ENCODE measurements at regions not wholly inside any gene's neighbourhood (a gene's known extent, or its start where the extent isn't known, plus 50 kb on each side); places are given as distances from the start of the nearest gene placed in this dataset.
A peak's percentile ranks its signal among the peaks of the same experiment; 100 is the strongest.
"Not testable (repeated sequence)": the region's sequence is repeated elsewhere in the genome, so short reads cannot be mapped to it uniquely, and the experiment has no call there.

- H3K9me3 Mint-ChIP-seq, result peaks cover 17% of the 10 kb centered on the region
These were observed 164.6 kb downstream of the FOXD2 start for GRCh38 chr1:47602491-47602890.

GRCh38 chr1:47604869-47605268 lies 167.0 kb downstream of the FOXD2 start:
- H3K4me3 Mint-ChIP-seq; H3K9me3 Mint-ChIP-seq; H3K4me1 Mint-ChIP-seq; H3K36me3 Mint-ChIP-seq (ENCODE audit: low read depth); ATAC-seq (replicated peaks); H3K27ac Mint-ChIP-seq: not testable (repeated sequence)
- peaks cover 19% of the 10 kb centered on the region for H3K27me3 Mint-ChIP-seq

More at GRCh38 chr1:47602491-47602890, 164.6 kb downstream of the FOXD2 start:
- not testable (repeated sequence) for H3K4me1 Mint-ChIP-seq; ATAC-seq (replicated peaks); H3K4me3 Mint-ChIP-seq; H3K36me3 Mint-ChIP-seq (ENCODE audit: low read depth); H3K27ac Mint-ChIP-seq
- peaks cover 23% of the 10 kb centered on the region for H3K27me3 Mint-ChIP-seq

- no peaks in the 10 kb centered on the region for H3K4me1 Mint-ChIP-seq
- no peak overlapping the region for H3K27ac Mint-ChIP-seq
- peaks cover 18% of the 10 kb centered on the region for H3K27me3 Mint-ChIP-seq
- ATAC-seq (replicated peaks), result no peak
- H3K9me3 Mint-ChIP-seq, result no peaks in the 10 kb centered on the region
- no peaks in the 10 kb centered on the region for H3K36me3 Mint-ChIP-seq (ENCODE audit: low read depth)
- no peak overlapping the region for H3K4me3 Mint-ChIP-seq
These were observed 170.5 kb downstream of the FOXD2 start for GRCh38 chr1:47608296-47608875.

GRCh38 chr1:47611992-47612391 lies 174.1 kb downstream of the FOXD2 start:
- no peak overlapping the region for H3K4me3 Mint-ChIP-seq
- H3K27ac Mint-ChIP-seq, result no peak overlapping the region
- H3K36me3 Mint-ChIP-seq (ENCODE audit: low read depth), result no peaks in the 10 kb centered on the region
- ATAC-seq (replicated peaks), result no peak
- H3K4me1 Mint-ChIP-seq, result no peaks in the 10 kb centered on the region
- H3K27me3 Mint-ChIP-seq, result peaks cover 20% of the 10 kb centered on the region
- H3K9me3 Mint-ChIP-seq, result no peaks in the 10 kb centered on the region

GRCh38 chr1:47612819-47613218 lies 175.0 kb downstream of the FOXD2 start:
- no peaks in the 10 kb centered on the region for H3K4me1 Mint-ChIP-seq

GRCh38 chr1:47616036-47616435 lies 178.2 kb downstream of the FOXD2 start:
- no peak for ATAC-seq (replicated peaks)
- Mint-ChIP-seq H3K4me3 (no peak overlapping the region), H3K27ac (no peak overlapping the region)

More at GRCh38 chr1:47612819-47613218, 175.0 kb downstream of the FOXD2 start:
- Mint-ChIP-seq H3K27ac (no peak overlapping the region), H3K4me3 (no peak overlapping the region), H3K9me3 (no peaks in the 10 kb centered on the region), H3K36me3 (ENCODE audit: low read depth) (no peaks in the 10 kb centered on the region), H3K27me3 (peaks cover 26% of the 10 kb centered on the region)
- no peak for ATAC-seq (replicated peaks)

GRCh38 chr1:47616906-47617305 lies 179.1 kb downstream of the FOXD2 start:
- Mint-ChIP-seq H3K27ac (no peak overlapping the region), H3K4me1 (no peaks in the 10 kb centered on the region), H3K27me3 (peaks cover 14% of the 10 kb centered on the region), H3K9me3 (no peaks in the 10 kb centered on the region), H3K36me3 (ENCODE audit: low read depth) (no peaks in the 10 kb centered on the region), H3K4me3 (no peak overlapping the region)
- ATAC-seq (replicated peaks), result no peak

More at GRCh38 chr1:47616036-47616435, 178.2 kb downstream of the FOXD2 start:
- H3K27me3 Mint-ChIP-seq, result peaks cover 14% of the 10 kb centered on the region
- H3K4me1 Mint-ChIP-seq, result no peaks in the 10 kb centered on the region
- no peaks in the 10 kb centered on the region for H3K36me3 Mint-ChIP-seq (ENCODE audit: low read depth)
- H3K9me3 Mint-ChIP-seq, result no peaks in the 10 kb centered on the region

- no peaks in the 10 kb centered on the region for H3K9me3 Mint-ChIP-seq
- no peaks in the 10 kb centered on the region for H3K36me3 Mint-ChIP-seq (ENCODE audit: low read depth)
- peaks cover 13% of the 10 kb centered on the region for H3K27me3 Mint-ChIP-seq
- no peak overlapping the region for H3K4me3 Mint-ChIP-seq
- peak overlapping the region; percentile 11 for H3K27ac Mint-ChIP-seq
- H3K4me1 Mint-ChIP-seq, result no peaks in the 10 kb centered on the region
- ATAC-seq (replicated peaks), result peak; percentile 64
These were observed 179.8 kb downstream of the FOXD2 start for GRCh38 chr1:47617381-47618221.

- peaks cover 14% of the 10 kb centered on the region for H3K27me3 Mint-ChIP-seq
- no peak overlapping the region for H3K27ac Mint-ChIP-seq
- no peaks in the 10 kb centered on the region for H3K9me3 Mint-ChIP-seq
- H3K4me1 Mint-ChIP-seq, result no peaks in the 10 kb centered on the region
- H3K4me3 Mint-ChIP-seq, result no peak overlapping the region
- no peaks in the 10 kb centered on the region for H3K36me3 Mint-ChIP-seq (ENCODE audit: low read depth)
- ATAC-seq (replicated peaks), result no peak
These were observed 180.4 kb downstream of the FOXD2 start for GRCh38 chr1:47618222-47618720.

GRCh38 chr1:47618830-47619229 lies 181.0 kb downstream of the FOXD2 start:
- Mint-ChIP-seq H3K4me1 (no peaks in the 10 kb centered on the region), H3K27me3 (peaks cover 14% of the 10 kb centered on the region), H3K4me3 (no peak overlapping the region), H3K36me3 (ENCODE audit: low read depth) (no peaks in the 10 kb centered on the region), H3K9me3 (no peaks in the 10 kb centered on the region), H3K27ac (no peak overlapping the region)
- ATAC-seq (replicated peaks), result no peak

- Mint-ChIP-seq H3K27me3 (peaks cover 23% of the 10 kb centered on the region), H3K36me3 (ENCODE audit: low read depth) (no peaks in the 10 kb centered on the region), H3K9me3 (no peaks in the 10 kb centered on the region), H3K27ac (no peak overlapping the region), H3K4me1 (no peaks in the 10 kb centered on the region), H3K4me3 (no peak overlapping the region)
- no peak for ATAC-seq (replicated peaks)
These were observed 183.6 kb downstream of the FOXD2 start for GRCh38 chr1:47621483-47621882.

GRCh38 chr1:47621977-47622376 lies 184.1 kb downstream of the FOXD2 start:
- ATAC-seq (replicated peaks), result no peak
- H3K4me3 Mint-ChIP-seq, result no peak overlapping the region

GRCh38 chr1:47622776-47623556 lies 185.1 kb downstream of the FOXD2 start:
- Mint-ChIP-seq H3K9me3 (no peaks in the 10 kb centered on the region), H3K27me3 (peaks cover 21% of the 10 kb centered on the region), H3K4me1 (no peaks in the 10 kb centered on the region), H3K27ac (no peak overlapping the region), H3K4me3 (no peak overlapping the region), H3K36me3 (ENCODE audit: low read depth) (no peaks in the 10 kb centered on the region)
- no peak for ATAC-seq (replicated peaks)

More at GRCh38 chr1:47621977-47622376, 184.1 kb downstream of the FOXD2 start:
- H3K4me1 Mint-ChIP-seq, result no peaks in the 10 kb centered on the region
- no peaks in the 10 kb centered on the region for H3K36me3 Mint-ChIP-seq (ENCODE audit: low read depth)
- peaks cover 23% of the 10 kb centered on the region for H3K27me3 Mint-ChIP-seq
- H3K9me3 Mint-ChIP-seq, result no peaks in the 10 kb centered on the region
- no peak overlapping the region for H3K27ac Mint-ChIP-seq

- Mint-ChIP-seq H3K4me3 (no peak overlapping the region), H3K27ac (no peak overlapping the region), H3K27me3 (peaks cover 21% of the 10 kb centered on the region), H3K9me3 (no peaks in the 10 kb centered on the region), H3K36me3 (ENCODE audit: low read depth) (no peaks in the 10 kb centered on the region), H3K4me1 (no peaks in the 10 kb centered on the region)
- no peak for ATAC-seq (replicated peaks)
These were observed 185.7 kb downstream of the FOXD2 start for GRCh38 chr1:47623557-47623940.

All from activated T-helper 17 cell treated with anti-CD3 and anti-CD28 coated beads, Interleukin-2, amount 50 U/mL, for 72 hours (primary cell).